ENCODE measurements at regions not wholly inside any gene's neighbourhood (a gene's known extent, or its start where the extent isn't known, plus 50 kb on each side); places are given as distances from the start of the nearest gene placed in this dataset.

DNA sequence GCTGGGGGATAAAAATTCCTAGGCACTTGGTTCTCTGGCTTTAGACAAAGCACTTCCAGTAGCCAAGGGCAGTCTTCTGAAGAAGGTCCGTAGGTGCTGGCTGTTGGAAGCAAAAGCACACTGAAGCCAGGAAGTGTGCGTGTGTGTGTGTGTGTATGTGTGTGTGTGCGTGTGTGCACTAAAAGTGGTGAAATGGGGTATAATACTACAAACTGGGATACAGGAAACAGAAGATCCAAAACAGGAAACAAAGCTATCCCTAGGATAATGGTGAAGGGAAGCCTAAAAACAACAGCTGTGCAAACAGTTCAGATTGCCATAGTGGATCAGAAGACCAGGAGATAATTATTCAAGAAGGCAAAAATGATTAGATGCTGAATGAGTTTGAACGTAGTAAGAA lies 103.4 kb downstream of the IL20RB start:
- DNase-seq (ENCODE audit: low read depth) = no peak

DNA sequence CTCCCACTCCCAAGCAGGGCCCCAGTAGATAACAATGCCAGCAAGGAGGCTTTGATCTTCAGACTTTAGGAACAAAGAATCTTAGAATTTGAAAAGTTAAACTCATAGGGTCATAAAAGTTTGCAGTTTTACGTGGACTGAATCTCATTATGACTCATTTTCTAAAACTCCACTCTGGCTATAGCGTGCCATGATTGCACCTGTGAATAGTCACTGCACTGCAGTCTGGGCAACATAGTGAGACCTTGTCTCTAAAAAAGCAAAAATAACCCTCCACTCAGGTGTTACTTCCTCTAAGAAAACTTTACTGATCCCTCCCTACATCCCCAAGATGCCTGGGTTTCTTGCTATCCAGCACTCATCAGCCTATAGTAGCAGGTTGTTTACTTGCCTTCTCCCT lies 104.5 kb downstream of the IL20RB start:
- DNase-seq (ENCODE audit: low read depth) = no peak

DNA sequence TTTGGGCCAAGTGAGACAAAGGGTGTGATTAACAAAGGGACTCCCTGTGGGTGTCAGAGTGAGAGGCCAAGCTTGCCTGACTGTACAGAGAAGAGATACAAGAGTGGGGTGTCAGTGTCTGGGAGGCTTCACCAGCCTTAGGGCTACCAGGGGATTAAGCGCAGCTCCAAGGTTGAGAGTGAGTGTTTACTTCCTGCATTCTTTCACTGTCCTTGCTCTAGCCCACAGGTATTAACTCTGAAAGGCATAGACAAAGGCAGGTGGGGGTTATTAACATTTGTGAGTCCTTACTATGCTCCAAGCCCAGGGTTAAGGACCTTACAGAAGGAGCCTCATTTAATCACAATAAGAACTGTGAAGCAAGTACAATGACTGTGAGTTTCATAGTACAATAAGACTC lies 107.6 kb downstream of the IL20RB start:
- DNase-seq (ENCODE audit: low read depth) = no peak

DNA sequence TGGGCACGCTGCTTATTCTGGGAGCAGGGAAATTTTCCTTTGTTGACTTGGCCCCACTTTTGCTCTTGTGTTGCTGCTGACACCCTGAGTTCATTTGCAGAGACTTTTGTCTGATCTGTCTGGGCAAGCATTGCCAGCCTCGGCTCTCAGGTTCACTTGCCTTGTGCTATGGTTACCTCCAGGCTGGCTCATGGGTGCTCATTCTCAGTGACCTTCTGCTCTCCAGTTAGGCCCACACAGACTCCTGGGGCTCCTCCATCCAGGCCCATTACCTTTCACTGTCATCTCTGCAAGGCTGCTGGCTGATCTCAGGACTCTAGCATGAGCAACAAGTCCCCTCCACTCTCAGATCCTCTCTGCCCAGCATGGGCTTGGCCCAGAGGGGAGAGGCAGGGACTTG lies 108.3 kb downstream of the IL20RB start:
- DNase-seq (ENCODE audit: low read depth) = no peak

DNA sequence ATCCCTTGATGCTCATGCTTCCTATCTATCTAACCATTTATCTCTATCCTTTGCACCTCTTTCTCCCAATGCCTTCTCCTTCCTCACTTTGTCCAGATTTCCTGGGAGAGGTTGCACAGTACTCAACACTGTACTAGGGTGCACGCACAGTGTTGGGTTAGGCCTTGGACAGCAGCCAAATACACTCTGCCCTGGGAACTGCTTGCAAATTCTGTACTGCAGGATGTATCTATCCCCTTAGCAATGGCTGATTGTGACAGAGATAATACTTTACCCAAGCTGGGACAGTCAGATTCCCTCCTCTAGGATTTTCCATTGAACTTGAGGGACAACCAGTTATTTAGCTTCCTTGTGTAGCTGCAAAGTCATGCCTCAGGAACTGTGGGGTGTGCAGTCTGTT lies 113.3 kb downstream of the IL20RB start:
- DNase-seq (ENCODE audit: low read depth) = no peak

DNA sequence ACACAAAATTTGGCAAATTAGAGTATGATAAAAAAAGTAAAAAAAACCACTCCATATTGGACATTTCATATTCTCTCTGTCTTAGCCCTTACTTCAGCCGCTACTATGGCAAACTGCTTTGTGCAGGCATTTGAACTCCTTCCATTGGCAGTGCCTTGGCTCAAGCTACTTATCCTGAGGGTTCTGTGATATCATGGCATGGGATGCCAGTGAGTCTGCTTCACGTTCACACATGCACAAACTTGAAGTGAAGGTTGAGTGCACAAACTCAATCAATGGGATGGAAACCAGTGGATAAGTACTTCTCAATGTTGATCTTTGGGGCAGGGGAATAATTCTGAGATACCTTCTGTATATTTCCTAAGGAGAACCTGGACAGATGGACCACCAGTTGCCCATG lies 117.2 kb downstream of the IL20RB start:
- no peak for DNase-seq (ENCODE audit: low read depth)

DNA sequence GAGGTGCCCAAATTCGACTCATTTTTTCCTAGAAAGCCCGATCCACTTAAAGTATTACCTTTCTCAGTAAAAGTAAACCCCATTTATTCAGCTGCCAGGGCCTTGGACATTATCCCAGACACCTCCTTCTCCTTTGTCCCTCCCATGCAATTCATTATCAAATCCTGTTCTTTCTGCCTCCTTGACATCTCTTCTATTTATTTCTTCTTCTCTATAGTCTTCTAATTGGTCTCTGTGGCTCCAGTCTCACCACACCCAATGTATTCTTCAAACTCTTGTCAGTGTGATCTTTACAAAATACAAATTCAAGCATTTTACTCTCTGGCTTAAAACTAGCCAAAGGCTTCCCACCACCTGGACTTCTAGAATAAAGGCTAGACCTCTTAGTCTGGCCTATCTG lies 120.3 kb downstream of the IL20RB start:
- DNase-seq (ENCODE audit: low read depth) = no peak

DNA sequence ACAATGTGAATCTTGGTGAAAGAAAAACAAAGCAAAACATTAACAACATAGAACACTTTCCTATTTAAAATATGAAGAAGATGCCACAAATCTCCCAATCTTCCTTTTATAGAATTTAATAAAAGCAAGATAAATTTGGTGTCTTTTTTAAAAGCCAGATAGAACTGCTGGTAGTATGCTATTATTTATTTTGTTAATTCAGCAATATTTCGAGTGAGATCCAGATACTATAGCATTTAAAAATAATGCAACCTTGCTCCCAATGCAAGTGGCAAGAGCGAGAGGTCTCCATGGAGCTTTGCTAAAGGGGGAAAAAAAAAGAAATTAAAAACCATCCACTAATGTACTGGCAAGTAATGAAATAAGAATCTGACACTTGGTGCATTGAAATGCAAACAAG lies 121.8 kb downstream of the IL20RB start:
- no peak for DNase-seq (ENCODE audit: low read depth)

DNA sequence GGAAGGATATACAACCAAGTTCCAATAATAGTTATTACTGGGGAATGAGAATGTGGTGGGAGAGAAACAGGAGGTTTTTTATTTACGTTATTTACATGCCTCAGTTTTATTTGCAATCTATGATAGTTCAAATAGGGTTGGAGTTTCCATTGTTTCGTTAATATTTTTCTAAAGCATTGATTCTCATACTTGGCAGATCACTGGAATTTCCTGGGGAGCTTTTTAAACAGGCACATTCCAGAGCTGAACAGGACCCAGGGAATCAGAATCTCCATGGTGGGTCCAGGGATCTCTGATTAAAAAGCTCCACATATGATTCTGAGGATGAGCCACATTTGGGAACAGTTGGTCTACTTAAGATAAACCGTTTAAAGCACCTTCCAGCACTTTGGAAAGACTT lies 123.9 kb downstream of the IL20RB start:
- DNase-seq (ENCODE audit: low read depth) = no peak

DNA sequence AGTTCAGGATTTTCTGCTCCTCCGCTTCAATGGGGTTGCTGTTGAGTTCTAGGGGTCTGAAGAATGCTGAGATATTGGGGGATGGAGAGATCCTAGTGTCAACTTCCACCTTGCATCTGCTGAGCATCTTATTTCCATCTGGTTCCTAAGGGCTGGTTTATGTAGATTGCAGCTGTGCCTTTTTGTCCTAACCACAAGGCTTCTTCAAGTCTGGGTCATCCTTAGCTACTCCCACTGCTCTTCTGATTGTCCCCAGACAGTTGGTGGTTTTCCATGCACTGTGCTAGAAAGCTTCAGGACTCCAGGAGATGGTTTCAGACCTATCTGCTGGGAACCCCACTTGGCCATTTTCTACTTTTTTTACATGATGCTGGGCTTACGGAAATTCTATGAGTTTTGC lies 125.0 kb downstream of the IL20RB start:
- DNase-seq (ENCODE audit: low read depth) = no peak

DNA sequence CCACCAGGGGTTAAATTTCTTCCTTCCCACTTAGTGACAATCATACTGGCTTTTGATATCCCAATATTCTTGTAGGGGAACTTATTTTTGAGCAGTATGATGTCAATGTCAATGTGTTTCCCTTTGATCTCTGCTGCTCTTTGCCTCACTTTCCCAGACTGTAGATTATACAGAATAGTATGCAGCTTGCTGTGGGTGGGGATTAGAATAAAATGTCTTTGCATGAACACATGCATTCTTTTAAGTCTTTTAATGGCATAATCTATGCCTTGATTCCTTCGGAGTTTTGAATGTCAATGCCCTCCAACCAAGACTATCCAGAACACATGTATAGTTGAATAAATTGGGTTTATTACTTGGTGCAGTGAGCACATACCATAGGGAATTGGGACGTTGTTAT lies 125.5 kb downstream of the IL20RB start:
- no peak for DNase-seq (ENCODE audit: low read depth)

DNA sequence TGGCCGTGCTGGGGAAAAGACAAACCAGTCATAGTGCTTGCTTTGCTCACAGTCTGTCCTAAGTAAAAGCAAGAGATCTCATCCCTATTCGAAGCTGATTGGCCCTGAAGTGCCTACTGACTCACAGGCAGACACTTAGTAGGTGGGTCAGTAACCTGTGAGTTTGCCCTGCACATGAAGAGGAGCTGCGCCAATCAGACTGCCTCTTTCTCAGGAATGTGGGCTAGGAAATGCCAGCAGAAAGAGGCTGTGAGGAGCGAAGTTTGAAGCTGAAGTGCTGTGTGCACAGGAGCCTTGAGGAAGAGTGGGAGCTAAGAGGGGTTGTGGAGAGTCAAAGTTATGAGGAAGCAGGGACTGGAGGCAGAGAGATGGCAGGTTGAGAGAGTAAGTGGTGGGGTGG lies 126.8 kb downstream of the IL20RB start:
- no peak for DNase-seq (ENCODE audit: low read depth)

DNA sequence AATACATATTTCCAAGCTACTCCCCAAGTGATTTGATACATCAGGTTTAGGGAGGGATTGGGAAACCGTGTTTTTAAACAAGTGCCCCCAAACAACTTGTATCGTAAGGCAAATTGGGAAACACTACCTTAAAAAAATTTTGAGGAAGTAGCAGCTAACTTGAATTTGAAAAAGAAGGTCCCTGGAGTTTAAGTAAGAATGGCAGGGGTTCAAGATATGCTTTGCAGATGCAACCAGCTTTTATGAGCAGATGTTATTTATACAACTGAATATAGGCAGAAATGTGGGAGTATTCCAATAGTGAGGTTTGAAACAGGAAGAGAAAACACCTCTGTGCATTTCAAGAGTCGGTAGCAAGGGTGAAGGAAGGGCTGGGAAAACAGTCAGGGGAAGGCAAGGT lies 139.6 kb downstream of the IL20RB start:
- DNase-seq (ENCODE audit: low read depth) = no peak

DNA sequence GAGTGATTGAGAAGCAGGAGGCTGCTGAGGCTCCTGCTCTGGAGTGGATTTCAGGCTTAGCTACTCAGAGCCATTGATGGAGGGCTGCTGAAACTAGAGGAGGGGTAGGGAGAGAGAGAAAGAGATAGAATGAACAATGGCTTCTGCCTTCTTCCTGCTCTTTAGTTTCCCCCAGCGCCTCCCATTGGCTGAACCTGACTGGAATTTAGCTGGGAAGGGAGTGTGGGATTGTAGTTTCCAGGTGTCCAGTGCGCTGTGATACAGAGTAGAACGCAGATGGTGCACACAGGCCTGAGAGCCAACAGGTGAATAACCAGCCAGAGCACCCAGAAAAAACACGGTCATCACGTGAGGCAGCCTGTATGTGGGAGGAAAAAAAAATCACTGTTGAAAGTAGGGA lies 140.1 kb downstream of the IL20RB start:
- no peak for DNase-seq (ENCODE audit: low read depth)

DNA sequence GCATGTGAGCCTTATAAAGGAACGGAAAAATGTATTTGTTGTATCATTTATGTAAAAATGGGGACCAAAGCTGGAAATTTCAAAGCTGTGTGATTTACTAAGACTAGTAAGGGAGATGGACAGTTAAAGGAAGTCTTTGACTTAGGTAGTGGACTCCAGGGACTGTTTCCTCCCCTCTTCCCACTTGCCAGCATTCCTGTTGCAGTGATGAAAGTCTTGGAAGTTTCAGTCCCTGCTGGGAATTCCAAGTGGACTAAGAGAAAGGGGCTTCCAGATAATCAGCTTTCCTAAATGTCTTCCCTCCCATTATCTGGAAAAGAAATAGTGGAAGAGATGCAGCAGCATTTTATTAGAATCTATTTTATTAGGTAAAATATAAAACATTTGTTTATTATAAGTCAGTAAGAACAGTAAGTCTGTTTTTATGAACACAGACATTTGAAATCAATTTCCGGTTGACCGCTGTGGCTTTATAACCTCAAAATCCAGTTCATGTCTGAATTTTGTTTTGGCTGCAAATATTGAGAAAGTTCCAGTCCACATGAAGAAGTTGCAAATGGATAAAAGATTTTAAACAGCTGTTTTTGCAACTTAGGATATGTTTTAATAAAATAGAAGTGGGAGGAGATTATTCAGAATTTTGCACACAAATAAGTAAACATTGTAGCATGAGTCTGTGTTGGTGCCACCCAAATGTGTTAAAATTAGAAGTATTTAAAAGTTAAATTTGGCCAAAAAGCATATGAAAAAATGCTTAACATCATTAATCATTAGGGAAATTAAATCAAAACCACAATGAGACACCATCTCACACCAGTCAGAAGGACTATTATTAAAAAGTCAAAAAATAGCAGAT lies 141.8 kb downstream of the IL20RB start:
- no peak for DNase-seq (ENCODE audit: low read depth)

DNA sequence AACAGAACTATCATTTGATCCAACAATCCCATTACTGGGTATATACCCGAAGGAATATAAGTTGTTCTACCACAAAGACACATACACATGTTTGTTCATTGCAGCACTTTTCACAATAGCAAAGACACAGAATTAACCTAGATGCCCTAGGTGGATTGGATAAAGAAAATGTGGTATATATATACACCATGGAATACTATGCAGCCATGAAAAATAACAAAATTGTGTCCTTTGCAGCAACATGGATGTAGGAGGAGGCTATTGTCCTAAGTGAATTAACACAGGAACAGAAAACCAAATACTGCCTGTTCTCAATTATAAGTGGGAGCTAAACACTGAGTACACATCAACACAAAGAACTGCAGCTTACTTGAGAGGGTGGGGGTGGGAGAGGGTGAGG lies 142.5 kb downstream of the IL20RB start:
- DNase-seq (ENCODE audit: low read depth) = no peak

DNA sequence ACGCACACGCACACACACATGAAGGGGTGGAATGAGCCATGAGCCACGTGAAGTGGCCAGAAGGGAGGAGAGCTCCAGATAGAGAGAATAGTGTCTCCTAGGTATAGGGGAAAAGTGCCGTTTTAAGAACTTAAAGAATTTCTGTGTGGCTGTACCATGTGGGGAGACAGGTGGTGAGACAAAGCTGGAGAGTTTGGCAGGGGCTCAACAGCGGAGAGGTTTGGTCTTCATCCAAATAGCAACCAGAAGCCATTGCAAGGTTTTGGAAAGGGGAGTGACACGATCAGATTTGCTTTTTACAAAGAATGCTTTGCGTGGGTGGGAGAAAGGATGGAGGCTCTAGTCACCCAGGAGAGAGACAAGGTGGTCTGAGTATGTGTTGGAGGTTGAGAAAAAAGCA lies 146.0 kb downstream of the IL20RB start:
- no peak for DNase-seq (ENCODE audit: low read depth)

DNA sequence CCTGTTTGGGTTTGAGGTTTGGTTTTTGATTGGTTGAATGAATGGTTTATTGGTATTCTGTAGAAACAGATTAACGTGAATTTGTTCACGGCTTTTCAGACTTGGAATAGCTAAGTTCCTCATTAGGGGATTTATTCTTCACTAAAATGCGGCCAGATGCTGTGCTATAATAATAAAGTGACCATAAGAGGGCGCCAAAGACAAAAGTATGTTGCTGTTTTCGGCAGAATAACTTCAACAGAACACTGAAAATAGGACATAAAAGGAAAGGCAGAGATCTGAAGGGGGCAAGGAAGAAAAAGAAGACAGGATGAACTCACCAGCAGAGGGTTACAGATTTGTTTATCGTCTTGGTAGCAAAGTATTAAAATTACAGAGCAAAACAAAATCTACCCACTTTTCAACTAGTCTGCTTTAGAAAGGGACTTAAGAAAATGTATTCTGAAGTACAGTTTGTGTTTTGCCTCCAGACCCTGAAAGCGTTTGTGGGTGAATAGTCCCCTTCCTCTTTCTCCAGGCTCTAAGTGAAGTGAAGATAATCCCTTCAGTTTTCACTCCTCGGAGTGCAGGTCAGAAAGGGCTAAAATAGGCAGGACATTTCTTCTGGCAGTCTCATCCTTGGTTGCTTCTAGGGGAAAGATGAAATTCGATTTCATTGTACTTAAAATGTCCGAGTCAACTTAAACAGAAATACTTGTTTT lies 147.6 kb downstream of the IL20RB start:
- peak; percentile 43 for DNase-seq (ENCODE audit: low read depth)

DNA sequence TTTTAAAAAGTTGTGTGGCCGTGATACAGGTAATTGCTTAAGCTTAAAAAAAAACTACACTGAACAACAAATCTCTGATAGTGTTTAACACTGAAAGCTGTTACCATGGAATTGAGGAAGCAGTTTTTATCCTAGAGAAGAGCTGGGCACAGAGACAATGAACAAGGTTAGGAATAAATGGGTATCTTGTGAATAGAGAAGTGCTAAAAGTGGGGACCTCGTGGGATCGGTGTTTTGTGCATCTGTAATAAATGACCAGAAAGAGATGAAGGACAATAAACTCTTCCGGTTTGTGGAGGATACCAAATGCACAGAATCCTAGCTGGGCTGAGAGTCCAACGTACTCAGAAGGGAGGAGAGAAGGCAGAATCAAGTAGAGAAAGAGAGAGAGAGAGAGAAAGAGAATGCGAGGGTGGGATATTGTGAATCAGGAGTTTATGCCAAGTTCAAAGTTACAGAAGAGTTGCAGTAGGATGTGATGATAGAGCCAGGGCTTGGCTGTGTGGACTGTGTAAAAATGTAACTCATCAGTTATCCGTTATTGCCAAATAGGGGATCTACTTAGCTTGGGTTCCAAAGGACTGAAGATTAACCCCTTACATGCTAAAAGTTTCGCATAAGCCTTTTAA lies 148.9 kb downstream of the IL20RB start:
- DNase-seq (ENCODE audit: low read depth) = no peak

DNA sequence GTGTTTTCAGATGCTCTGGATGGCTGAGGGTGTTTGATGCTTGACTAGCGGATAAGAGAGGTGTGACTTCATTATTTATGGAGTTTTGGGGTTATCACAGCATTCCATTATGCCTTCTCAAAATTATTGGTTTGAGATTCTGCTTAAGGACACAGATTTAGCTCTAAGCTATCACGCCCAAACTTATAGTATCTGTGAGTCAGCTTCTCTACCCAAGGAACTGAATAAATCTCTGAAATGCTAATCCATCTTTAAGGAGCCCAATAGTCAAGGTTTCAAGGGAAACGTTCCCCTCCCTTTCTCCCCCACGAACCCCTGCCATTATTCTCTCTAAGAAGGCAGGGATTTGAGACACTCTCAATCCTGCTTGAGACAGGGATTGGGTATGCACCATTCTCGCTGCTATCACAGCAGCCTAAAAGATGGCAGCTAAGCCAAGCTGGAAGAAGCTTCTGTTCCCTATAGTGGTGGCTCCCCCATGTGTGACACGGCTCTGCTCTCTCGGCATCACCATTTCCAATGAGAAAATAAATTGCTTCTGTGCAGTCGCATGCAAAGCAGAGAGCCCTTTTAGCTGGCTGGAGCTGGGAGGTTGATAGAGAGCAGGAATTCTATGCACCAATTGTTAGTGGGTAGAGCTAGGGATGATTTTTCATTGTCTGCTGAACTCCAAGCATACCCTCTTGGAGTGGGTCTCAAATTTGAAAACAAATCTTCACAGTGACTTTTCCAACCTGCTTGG lies 151.1 kb downstream of the IL20RB start:
- no peak for DNase-seq (ENCODE audit: low read depth)

DNA sequence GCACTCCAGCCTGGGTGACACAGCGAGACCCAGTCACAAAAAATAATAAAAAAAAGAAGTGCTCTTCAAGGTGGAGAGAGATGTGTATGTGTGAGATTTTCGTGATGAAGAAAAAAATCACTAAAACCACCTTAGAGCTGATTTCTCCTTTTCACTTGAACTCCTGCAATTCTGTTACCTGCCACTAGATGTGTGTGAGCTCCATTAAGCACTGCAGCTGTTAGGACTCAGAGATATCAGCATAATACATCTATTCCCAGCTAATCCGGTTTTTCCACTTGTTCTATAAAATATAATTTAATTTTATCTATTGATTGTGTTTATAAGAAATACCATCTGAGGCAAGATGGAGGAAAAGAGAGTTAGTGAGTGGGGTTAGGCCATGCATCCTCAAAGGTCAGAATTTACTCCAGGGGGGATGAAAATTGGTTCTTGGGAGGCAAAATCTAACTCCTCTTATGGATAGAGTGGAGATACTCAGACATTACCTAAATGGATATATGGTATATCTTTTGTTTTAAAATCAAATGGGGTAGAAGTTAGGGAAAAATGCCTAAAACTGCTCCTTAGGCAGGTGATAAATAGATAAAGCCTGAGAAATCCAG lies 152.7 kb downstream of the IL20RB start:
- DNase-seq (ENCODE audit: low read depth) = peak; percentile 8

DNA sequence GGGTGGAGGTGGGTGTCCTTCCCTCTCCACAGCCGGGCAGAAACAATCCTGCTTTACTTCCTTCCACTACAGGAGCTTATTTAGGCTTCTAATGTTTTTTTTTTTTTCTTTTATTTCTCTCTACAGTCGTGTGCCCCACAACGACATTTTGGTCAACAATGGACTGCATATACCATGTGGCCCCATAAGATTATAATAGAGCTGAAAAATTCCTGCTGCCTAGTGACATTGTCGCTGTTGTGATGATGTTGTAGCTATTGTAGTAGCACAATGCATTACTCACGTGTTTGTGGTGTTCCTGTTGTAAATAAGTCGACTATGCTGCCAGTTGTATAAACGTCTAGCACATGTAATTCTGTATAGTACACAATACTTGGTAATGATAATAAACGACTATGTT lies 153.7 kb downstream of the IL20RB start:
- no peak for DNase-seq (ENCODE audit: low read depth)
